HepG2 (cell line): ENCODE measurements at regions not wholly inside any gene's neighbourhood (a gene's known extent, or its start where the extent isn't known, plus 50 kb on each side); places are given as distances from the start of the nearest gene placed in this dataset.

Experiments
- AFF4 ChIP-seq: sonication (generic); formaldehyde crosslinking; IDR thresholded peaks from 2 replicates; pipeline ENCODE4 v1.4.0; 2020; ENCODE audit warnings: missing genetic modification reagents
- ATRX ChIP-seq: sonication (generic); formaldehyde crosslinking; IDR thresholded peaks from 2 replicates; pipeline ENCODE4 v1.4.0; 2020; ENCODE audit warnings: missing genetic modification reagents, borderline replicate concordance
- CAMTA2 ChIP-seq: sonication (generic); formaldehyde crosslinking; IDR thresholded peaks from 2 replicates; pipeline ENCODE4 v1.4.0; 2020; ENCODE audit warnings: mild to moderate bottlenecking, missing genetic modification reagents, borderline replicate concordance
- CCAR2 ChIP-seq: fragments of 200-400 bp; formaldehyde crosslinking; optimal IDR thresholded peaks from 2 replicates; pipeline ENCODE3; 2018; ENCODE audit warnings: low read depth, mild to moderate bottlenecking, low read length, moderate library complexity
- HMG20B ChIP-seq: conservative IDR thresholded peaks from 2 replicates; pipeline ENCODE4 v1.6.1; 2016; ENCODE audit warnings: missing genetic modification reagents, missing compliant biosample characterization
- JUN ChIP-seq: sonication (generic); formaldehyde crosslinking; IDR thresholded peaks from 2 replicates; pipeline ENCODE4 v1.4.0; 2020; ENCODE audit warnings: mild to moderate bottlenecking, missing genetic modification reagents
- KAT2B ChIP-seq: fragments of 150-350 bp; IDR thresholded peaks from 2 replicates; pipeline ENCODE4 v1.6.1; 2014; ENCODE audit warnings: low read depth, low read length, borderline replicate concordance
- KAT7 ChIP-seq: IDR thresholded peaks from 2 replicates; pipeline ENCODE4 v1.6.1; 2018; ENCODE audit warnings: borderline replicate concordance, missing compliant biosample characterization
- NCOA1 ChIP-seq: sonication (generic); formaldehyde crosslinking; IDR thresholded peaks from 2 replicates; pipeline ENCODE4 v1.9.0; 2021; ENCODE audit warnings: missing genetic modification reagents
- NFYC ChIP-seq: IDR thresholded peaks from 2 replicates; pipeline ENCODE4 v1.6.1; 2016; ENCODE audit warnings: missing genetic modification reagents, missing compliant biosample characterization
- PBX2 ChIP-seq: IDR thresholded peaks from 2 replicates; pipeline ENCODE4 v1.6.1; 2016; ENCODE audit warnings: control low read depth
- PITX1 ChIP-seq: sonication (generic); formaldehyde crosslinking; IDR thresholded peaks from 2 replicates; pipeline ENCODE4 v1.5.1; 2020; ENCODE audit warnings: mild to moderate bottlenecking, missing genetic modification reagents
- REL ChIP-seq: sonication (generic); formaldehyde crosslinking; conservative IDR thresholded peaks from 2 replicates; pipeline ENCODE4 v1.8.0; 2022; ENCODE audit warnings: mild to moderate bottlenecking, missing genetic modification reagents, moderate library complexity
- SNRNP70 ChIP-seq: fragments of 200-400 bp; formaldehyde crosslinking; IDR thresholded peaks from 2 replicates; pipeline ENCODE4 v1.6.1; 2017; ENCODE audit warnings: mild to moderate bottlenecking, low read depth, low read length, moderate library complexity
- SOX13 ChIP-seq, 3 experiments: fragments of 450-650 bp in 1 of 3; sonication (generic) in 1 of 3; formaldehyde crosslinking in 1 of 3; IDR thresholded peaks in 2 of 3; conservative IDR thresholded peaks in 1 of 3; 2 replicates each; pipeline versions ENCODE4 v1.5.0 to v1.6.1; 2016 to 2020; ENCODE audit warnings: antibody characterized with exemption in 1 of 3, mild to moderate bottlenecking in 1 of 3, missing compliant biosample characterization in 1 of 3, missing genetic modification reagents in 1 of 3, moderate library complexity in 1 of 3
- ZBTB21 ChIP-seq: sonication (generic); formaldehyde crosslinking; IDR thresholded peaks from 2 replicates; pipeline ENCODE4 v1.4.0; 2020; ENCODE audit warnings: missing genetic modification reagents
- ZC3H13 ChIP-seq: sonication (generic); formaldehyde crosslinking; IDR thresholded peaks from 2 replicates; pipeline ENCODE4 v1.8.1; 2023; ENCODE audit warnings: mild to moderate bottlenecking, missing genetic modification reagents, moderate library complexity
- ZIK1 ChIP-seq: sonication (generic); formaldehyde crosslinking; IDR thresholded peaks from 2 replicates; pipeline ENCODE4 v1.5.0; 2020; ENCODE audit warnings: mild to moderate bottlenecking, low read depth, missing genetic modification reagents, borderline replicate concordance
- ZKSCAN5 ChIP-seq: sonication (generic); formaldehyde crosslinking; IDR thresholded peaks from 2 replicates; pipeline ENCODE4 v1.5.1; 2020; ENCODE audit warnings: mild to moderate bottlenecking, missing genetic modification reagents
- ZNF136 ChIP-seq: sonication (generic); formaldehyde crosslinking; IDR thresholded peaks from 2 replicates; pipeline ENCODE4 v1.8.1; 2022; ENCODE audit warnings: low read depth, mild to moderate bottlenecking, moderate library complexity, missing genetic modification reagents
- ZNF274 ChIP-seq: sonication (generic); formaldehyde crosslinking; IDR thresholded peaks from 2 replicates; pipeline ENCODE4 v1.5.1; 2020; ENCODE audit warnings: mild to moderate bottlenecking, missing genetic modification reagents
- ZNF382 ChIP-seq: sonication (generic); formaldehyde crosslinking; IDR thresholded peaks from 2 replicates; pipeline ENCODE4 v1.5.0; 2020; ENCODE audit warnings: missing genetic modification reagents, mild to moderate bottlenecking, borderline replicate concordance
- ZNF543 ChIP-seq: sonication (generic); formaldehyde crosslinking; IDR thresholded peaks from 2 replicates; pipeline ENCODE4 v1.4.0; 2020; ENCODE audit warnings: mild to moderate bottlenecking, missing genetic modification reagents
- ZNF619 ChIP-seq: sonication (generic); formaldehyde crosslinking; IDR thresholded peaks from 2 replicates; pipeline ENCODE4 v1.4.0; 2020; ENCODE audit warnings: mild to moderate bottlenecking, missing genetic modification reagents
- TF ChIP-seq, protein P1 (sequence below): sonication (generic); formaldehyde crosslinking; IDR thresholded peaks from 2 replicates; pipeline ENCODE4 v1.4.0; 2020; ENCODE audit warnings: missing genetic modification reagents, borderline replicate concordance

DNA sequence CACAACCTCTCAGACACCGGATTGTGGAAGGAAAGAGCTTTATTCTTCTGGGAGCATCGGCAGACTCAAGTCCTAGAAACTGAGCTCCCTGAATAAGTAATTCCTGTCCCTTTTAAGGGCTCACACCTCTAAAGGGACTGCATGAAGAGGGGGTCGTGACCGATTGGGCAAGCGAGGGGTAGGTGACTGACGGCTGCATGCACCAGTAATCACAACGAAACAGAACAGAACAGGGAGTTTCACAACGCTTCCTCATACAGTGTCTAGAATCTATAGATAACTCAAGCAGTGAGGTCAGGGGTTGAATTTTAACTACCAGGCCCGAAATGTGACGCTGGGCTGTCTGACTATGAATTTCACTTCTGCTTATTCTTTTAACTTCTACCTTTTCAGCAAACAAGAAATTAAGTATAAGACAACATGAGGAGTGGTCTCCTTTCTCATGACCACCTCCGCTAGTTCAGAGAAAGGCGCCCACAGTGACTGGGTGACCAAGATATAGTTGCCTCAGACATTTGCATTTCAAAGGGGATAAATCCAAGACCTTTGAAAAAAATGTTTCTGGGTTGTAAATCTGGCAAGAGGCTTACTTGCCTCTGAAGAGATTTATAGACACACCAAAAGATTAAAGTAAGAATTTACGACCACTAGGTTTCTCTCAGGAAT is 88.4 kb upstream of the ATF7IP2 start (continued):
- TF ChIP-seq SOX13 (IDR thresholded peaks at IDR 0.05) (no peak), SOX13 (CRISPR knock-in tag; conservative IDR thresholded peaks at IDR 0.05 in 1 of 2, IDR thresholded peaks at IDR 0.05 in 1 of 2) (peak in 1 of 2 experiments; percentile 51; a peak in 1 of 4 replicates), HMG20B (no peak), REL (CRISPR knock-in tag) (no peak), ZC3H13 (CRISPR knock-in tag) (no peak), ZKSCAN5 (CRISPR knock-in tag) (no peak), ZNF382 (no peak), ZNF619 (CRISPR knock-in tag) (no peak), KAT2B (no peak), PBX2 (CRISPR knock-in tag) (peak; percentile 93), ZNF136 (CRISPR knock-in tag) (peak; percentile 85; the same call in 1 of the 2 replicates), ZNF274 (CRISPR knock-in tag) (0 out of 2 replicates have a peak, but pooled peaks have one; percentile 74), ZNF543 (CRISPR knock-in tag) (no peak), SNRNP70 (no peak), NFYC (CRISPR knock-in tag) (peak; percentile 78), AFF4 (CRISPR knock-in tag) (peak; percentile 68; the same call in 1 of the 2 replicates), KAT7 (CRISPR knock-in tag) (0 out of 2 replicates have a peak, but pooled peaks have one; percentile 77), CCAR2 (no peak), ATRX (CRISPR knock-in tag) (no peak), NCOA1 (CRISPR knock-in tag) (no peak), JUN (CRISPR knock-in tag) (no peak), PITX1 (CRISPR knock-in tag) (peak; percentile 82; the same call in 1 of the 2 replicates), ZIK1 (CRISPR knock-in tag) (no peak), ZBTB21 (peak; percentile 48; the same call in 1 of the 2 replicates), CAMTA2 (CRISPR knock-in tag) (no peak)
- TF ChIP-seq, protein P1, sequence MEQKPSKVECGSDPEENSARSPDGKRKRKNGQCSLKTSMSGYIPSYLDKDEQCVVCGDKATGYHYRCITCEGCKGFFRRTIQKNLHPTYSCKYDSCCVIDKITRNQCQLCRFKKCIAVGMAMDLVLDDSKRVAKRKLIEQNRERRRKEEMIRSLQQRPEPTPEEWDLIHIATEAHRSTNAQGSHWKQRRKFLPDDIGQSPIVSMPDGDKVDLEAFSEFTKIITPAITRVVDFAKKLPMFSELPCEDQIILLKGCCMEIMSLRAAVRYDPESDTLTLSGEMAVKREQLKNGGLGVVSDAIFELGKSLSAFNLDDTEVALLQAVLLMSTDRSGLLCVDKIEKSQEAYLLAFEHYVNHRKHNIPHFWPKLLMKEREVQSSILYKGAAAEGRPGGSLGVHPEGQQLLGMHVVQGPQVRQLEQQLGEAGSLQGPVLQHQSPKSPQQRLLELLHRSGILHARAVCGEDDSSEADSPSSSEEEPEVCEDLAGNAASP = no peak; the same call in 1 of the 2 replicates
